Astrocyte of the cerebellum (primary cell): ENCODE measurements at regions not wholly inside any gene's neighbourhood (a gene's known extent, or its start where the extent isn't known, plus 50 kb on each side); places are given as distances from the start of the nearest gene placed in this dataset.

Experiments
- DNase-seq: peaks from one replicate; pipeline ENCODE4 v3.0.0-alpha.2; 2011; ENCODE audit warnings: low read depth
- H3K4me3 ChIP-seq: 2 replicates; pipeline ENCODE4 v1.5.1; 2011; ENCODE audit warnings: mild to moderate bottlenecking, low read depth, low read length, moderate library complexity
- CTCF ChIP-seq: IDR thresholded peaks from 2 replicates; pipeline ENCODE4 v1.5.1; 2012; ENCODE audit warnings: low read length, low read depth, moderate library complexity, mild to moderate bottlenecking; ENCODE audit errors: missing control alignments
- in situ Hi-C: cut with HindIII; loops from 2 replicates; pipeline ENCODE4 v1.10.0; 2017; ENCODE audit warnings: low sequenced_read_pairs

GRCh38 chr9:92175441-92175840 lies 60.2 kb upstream of the SPTLC1 start:
- no peak for TF ChIP-seq CTCF
- in situ Hi-C loops, result no loop called here
- H3K4me3 ChIP-seq, result no peak overlapping the region
- DNase-seq, result no peak

- in situ Hi-C loops, result no loop called here
- no peak for TF ChIP-seq CTCF
- H3K4me3 ChIP-seq, result no peak overlapping the region
- no peak for DNase-seq
These were observed 58.1 kb upstream of the SPTLC1 start for GRCh38 chr9:92173318-92173717.

GRCh38 chr9:92171822-92172221 lies 56.6 kb upstream of the SPTLC1 start:
- no peak for TF ChIP-seq CTCF
- no peak for DNase-seq
- in situ Hi-C loops, result no loop called here
- H3K4me3 ChIP-seq, result no peak overlapping the region

- H3K4me3 ChIP-seq, result no peak overlapping the region
- no peak for TF ChIP-seq CTCF
- no peak for DNase-seq
- in situ Hi-C loops, result no loop called here
These were observed 56.1 kb upstream of the SPTLC1 start for GRCh38 chr9:92171281-92171680.

GRCh38 chr9:92170848-92171247 lies 55.6 kb upstream of the SPTLC1 start:
- H3K4me3 ChIP-seq, result no peak overlapping the region
- no peak for TF ChIP-seq CTCF
- in situ Hi-C loops, result no loop called here
- DNase-seq, result no peak

- DNase-seq, result no peak
- in situ Hi-C loops, result no loop called here
- TF ChIP-seq CTCF, result no peak
- no peak overlapping the region for H3K4me3 ChIP-seq
These were observed 50.3 kb upstream of the SPTLC1 start for GRCh38 chr9:92165484-92165883.
